IPS DF 4.7 (cell line): ENCODE measurements at regions not wholly inside any gene's neighbourhood (a gene's known extent, or its start where the extent isn't known, plus 50 kb on each side); places are given as distances from the start of the nearest gene placed in this dataset.

Experiments
- DNase-seq: peaks from one replicate; pipeline ENCODE4 v3.0.0-alpha.2; 2013; ENCODE audit warnings: low spot score; ENCODE audit errors: extremely low read depth

GRCh38 chr1:4973341-4973740, 318.9 kb downstream of the AJAP1 start:
- no peak for DNase-seq

GRCh38 chr1:4972761-4973320, 318.4 kb downstream of the AJAP1 start:
- DNase-seq: no peak

GRCh38 chr1:4971666-4972065, 317.3 kb downstream of the AJAP1 start:
- no peak for DNase-seq

GRCh38 chr1:4970532-4970931, 316.1 kb downstream of the AJAP1 start:
- DNase-seq: no peak

- no peak for DNase-seq
Observed at GRCh38 chr1:4969556-4970129, 315.2 kb downstream of the AJAP1 start.

GRCh38 chr1:4965346-4966075, 311.1 kb downstream of the AJAP1 start:
- DNase-seq: no peak

GRCh38 chr1:4964634-4965345, 310.4 kb downstream of the AJAP1 start:
- DNase-seq: no peak

GRCh38 chr1:4963251-4963650, 308.8 kb downstream of the AJAP1 start:
- DNase-seq: no peak

GRCh38 chr1:4962836-4963235, 308.4 kb downstream of the AJAP1 start:
- no peak for DNase-seq

GRCh38 chr1:4961935-4962645, 307.7 kb downstream of the AJAP1 start:
- no peak for DNase-seq

GRCh38 chr1:4960782-4961475, 306.5 kb downstream of the AJAP1 start:
- no peak for DNase-seq

GRCh38 chr1:4960336-4960735, 305.9 kb downstream of the AJAP1 start:
- no peak for DNase-seq

GRCh38 chr1:4959216-4959615, 304.8 kb downstream of the AJAP1 start:
- no peak for DNase-seq

GRCh38 chr1:4957027-4957426, 302.6 kb downstream of the AJAP1 start:
- no peak for DNase-seq

GRCh38 chr1:4954392-4954791, 300.0 kb downstream of the AJAP1 start:
- no peak for DNase-seq

GRCh38 chr1:4951601-4952000, 297.2 kb downstream of the AJAP1 start:
- no peak for DNase-seq

- no peak for DNase-seq
Observed at GRCh38 chr1:4946343-4946742, 291.9 kb downstream of the AJAP1 start.

- DNase-seq: no peak
Observed at GRCh38 chr1:4944911-4945310, 290.5 kb downstream of the AJAP1 start.

- DNase-seq: no peak
Observed at GRCh38 chr1:4944072-4944471, 289.7 kb downstream of the AJAP1 start.

- no peak for DNase-seq
Observed at GRCh38 chr1:4939266-4939665, 284.9 kb downstream of the AJAP1 start.

- DNase-seq: no peak
Observed at GRCh38 chr1:4937876-4938534, 283.6 kb downstream of the AJAP1 start.
